ENCODE measurements at regions not wholly inside any gene's neighbourhood (a gene's known extent, or its start where the extent isn't known, plus 50 kb on each side); places are given as distances from the start of the nearest gene placed in this dataset.

DNA sequence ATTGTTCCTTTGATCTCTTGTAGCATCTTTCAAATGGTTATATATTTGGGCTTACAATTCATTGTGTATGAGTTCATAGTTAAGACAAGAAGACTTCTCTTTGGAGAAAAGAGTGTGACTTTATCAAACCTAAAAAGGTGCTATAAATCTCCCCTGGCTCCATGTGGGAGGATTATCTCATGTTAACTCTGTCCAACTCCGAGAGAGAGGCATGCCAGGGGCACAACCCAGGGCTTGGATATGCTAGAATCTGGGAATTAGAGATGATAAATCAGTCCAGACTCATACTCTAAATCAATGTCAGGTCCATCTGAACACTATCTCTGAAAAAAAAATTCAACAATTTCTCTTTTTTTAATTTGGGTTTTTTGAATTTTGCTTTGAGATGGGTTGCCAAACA, 462.8 kb downstream of the TUSC7 start:
- H3K9me3 Mint-ChIP-seq, result no peaks in the 10 kb centered on the region
- no peaks in the 10 kb centered on the region for H3F3A ChIP-seq (replicated peaks; ENCODE audit: low read depth)

More for the DNA sequence above, 462.8 kb downstream of the TUSC7 start:
- no peaks in the 10 kb centered on the region for H3K79me2 ChIP-seq (replicated peaks; ENCODE audit: insufficient read depth)
- Mint-ChIP-seq H3K4me1 (peaks cover 10% of the 10 kb centered on the region), H3K27me3 (ENCODE audit: insufficient read depth, low read depth, poor library complexity) (no peaks in the 10 kb centered on the region), H3K4me3 (no peak overlapping the region), H3K36me3 (ENCODE audit: low read depth) (no peaks in the 10 kb centered on the region), H3K27ac (no peak overlapping the region)
- H3K27ac ChIP-seq (ENCODE audit: low read depth), result no peak overlapping the region
- no peak for DNase-seq (ENCODE audit: low spot score)
- H3K36me3 ChIP-seq (ENCODE audit: insufficient read depth), result no peaks in the 10 kb centered on the region
- no peak overlapping the region for H3K4me3 ChIP-seq
- no peaks in the 10 kb centered on the region for H3K27me3 ChIP-seq (ENCODE audit: insufficient read depth)
- H3K4me1 ChIP-seq (ENCODE audit: insufficient read depth), result 0 out of 2 replicates have a peak, but pooled peaks cover 6% of the 10 kb centered on the region
- no peak overlapping the region for H2AFZ ChIP-seq
- TF ChIP-seq NANOG (IDR thresholded peaks at IDR 0.05; ENCODE audit: borderline replicate concordance) (no peak), ZNF114 (CRISPR knock-in tag; IDR thresholded peaks at IDR 0.05) (no peak), EZH2 (IDR thresholded peaks at IDR 0.05; ENCODE audit: low read depth, unreplicated experiment) (no peak), STAT1 (IDR thresholded peaks at IDR 0.05; ENCODE audit: unreplicated experiment) (no peak), POLR2AphosphoS5 (IDR thresholded peaks at IDR 0.05; ENCODE audit: low read depth) (no peak)
- TF ChIP-seq, protein P1, sequence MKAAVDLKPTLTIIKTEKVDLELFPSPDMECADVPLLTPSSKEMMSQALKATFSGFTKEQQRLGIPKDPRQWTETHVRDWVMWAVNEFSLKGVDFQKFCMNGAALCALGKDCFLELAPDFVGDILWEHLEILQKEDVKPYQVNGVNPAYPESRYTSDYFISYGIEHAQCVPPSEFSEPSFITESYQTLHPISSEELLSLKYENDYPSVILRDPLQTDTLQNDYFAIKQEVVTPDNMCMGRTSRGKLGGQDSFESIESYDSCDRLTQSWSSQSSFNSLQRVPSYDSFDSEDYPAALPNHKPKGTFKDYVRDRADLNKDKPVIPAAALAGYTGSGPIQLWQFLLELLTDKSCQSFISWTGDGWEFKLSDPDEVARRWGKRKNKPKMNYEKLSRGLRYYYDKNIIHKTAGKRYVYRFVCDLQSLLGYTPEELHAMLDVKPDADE (IDR thresholded peaks at IDR 0.05), result no peak
- TF ChIP-seq, protein P2, sequence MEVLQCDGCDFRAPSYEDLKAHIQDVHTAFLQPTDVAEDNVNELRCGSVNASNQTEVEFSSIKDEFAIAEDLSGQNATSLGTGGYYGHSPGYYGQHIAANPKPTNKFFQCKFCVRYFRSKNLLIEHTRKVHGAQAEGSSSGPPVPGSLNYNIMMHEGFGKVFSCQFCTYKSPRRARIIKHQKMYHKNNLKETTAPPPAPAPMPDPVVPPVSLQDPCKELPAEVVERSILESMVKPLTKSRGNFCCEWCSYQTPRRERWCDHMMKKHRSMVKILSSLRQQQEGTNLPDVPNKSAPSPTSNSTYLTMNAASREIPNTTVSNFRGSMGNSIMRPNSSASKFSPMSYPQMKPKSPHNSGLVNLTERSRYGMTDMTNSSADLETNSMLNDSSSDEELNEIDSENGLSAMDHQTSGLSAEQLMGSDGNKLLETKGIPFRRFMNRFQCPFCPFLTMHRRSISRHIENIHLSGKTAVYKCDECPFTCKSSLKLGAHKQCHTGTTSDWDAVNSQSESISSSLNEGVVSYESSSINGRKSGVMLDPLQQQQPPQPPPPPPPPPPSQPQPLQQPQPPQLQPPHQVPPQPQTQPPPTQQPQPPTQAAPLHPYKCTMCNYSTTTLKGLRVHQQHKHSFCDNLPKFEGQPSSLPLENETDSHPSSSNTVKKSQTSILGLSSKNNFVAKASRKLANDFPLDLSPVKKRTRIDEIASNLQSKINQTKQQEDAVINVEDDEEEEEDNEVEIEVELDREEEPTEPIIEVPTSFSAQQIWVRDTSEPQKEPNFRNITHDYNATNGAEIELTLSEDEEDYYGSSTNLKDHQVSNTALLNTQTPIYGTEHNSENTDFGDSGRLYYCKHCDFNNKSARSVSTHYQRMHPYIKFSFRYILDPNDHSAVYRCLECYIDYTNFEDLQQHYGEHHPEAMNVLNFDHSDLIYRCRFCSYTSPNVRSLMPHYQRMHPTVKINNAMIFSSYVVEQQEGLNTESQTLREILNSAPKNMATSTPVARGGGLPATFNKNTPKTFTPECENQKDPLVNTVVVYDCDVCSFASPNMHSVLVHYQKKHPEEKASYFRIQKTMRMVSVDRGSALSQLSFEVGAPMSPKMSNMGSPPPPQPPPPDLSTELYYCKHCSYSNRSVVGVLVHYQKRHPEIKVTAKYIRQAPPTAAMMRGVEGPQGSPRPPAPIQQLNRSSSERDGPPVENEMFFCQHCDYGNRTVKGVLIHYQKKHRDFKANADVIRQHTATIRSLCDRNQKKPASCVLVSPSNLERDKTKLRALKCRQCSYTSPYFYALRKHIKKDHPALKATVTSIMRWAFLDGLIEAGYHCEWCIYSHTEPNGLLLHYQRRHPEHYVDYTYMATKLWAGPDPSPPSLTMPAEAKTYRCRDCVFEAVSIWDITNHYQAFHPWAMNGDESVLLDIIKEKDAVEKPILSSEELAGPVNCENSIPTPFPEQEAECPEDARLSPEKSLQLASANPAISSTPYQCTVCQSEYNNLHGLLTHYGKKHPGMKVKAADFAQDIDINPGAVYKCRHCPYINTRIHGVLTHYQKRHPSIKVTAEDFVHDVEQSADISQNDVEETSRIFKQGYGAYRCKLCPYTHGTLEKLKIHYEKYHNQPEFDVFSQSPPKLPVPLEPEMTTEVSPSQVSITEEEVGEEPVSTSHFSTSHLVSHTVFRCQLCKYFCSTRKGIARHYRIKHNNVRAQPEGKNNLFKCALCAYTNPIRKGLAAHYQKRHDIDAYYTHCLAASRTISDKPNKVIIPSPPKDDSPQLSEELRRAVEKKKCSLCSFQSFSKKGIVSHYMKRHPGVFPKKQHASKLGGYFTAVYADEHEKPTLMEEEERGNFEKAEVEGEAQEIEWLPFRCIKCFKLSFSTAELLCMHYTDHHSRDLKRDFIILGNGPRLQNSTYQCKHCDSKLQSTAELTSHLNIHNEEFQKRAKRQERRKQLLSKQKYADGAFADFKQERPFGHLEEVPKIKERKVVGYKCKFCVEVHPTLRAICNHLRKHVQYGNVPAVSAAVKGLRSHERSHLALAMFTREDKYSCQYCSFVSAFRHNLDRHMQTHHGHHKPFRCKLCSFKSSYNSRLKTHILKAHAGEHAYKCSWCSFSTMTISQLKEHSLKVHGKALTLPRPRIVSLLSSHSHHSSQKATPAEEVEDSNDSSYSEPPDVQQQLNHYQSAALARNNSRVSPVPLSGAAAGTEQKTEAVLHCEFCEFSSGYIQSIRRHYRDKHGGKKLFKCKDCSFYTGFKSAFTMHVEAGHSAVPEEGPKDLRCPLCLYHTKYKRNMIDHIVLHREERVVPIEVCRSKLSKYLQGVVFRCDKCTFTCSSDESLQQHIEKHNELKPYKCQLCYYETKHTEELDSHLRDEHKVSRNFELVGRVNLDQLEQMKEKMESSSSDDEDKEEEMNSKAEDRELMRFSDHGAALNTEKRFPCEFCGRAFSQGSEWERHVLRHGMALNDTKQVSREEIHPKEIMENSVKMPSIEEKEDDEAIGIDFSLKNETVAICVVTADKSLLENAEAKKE (CRISPR knock-in tag; IDR thresholded peaks at IDR 0.05), result no peak
- no peaks in the 10 kb centered on the region for H4K20me1 ChIP-seq (replicated peaks; ENCODE audit: insufficient read depth)
- H3K9me2 ChIP-seq (ENCODE audit: insufficient read depth), result no peaks in the 10 kb centered on the region
- no peak for ATAC-seq
- H3K4me2 ChIP-seq, result no peak overlapping the region

Data from GM23338 (cell line).